Smooth muscle cell (in vitro differentiated cells): ENCODE measurements at regions not wholly inside any gene's neighbourhood (a gene's known extent, or its start where the extent isn't known, plus 50 kb on each side); places are given as distances from the start of the nearest gene placed in this dataset.

Source experiments
- DNase-seq: peaks from one replicate; lab custom pipeline; 2025; ENCODE audit not compliant: unreplicated experiment; lab: John Stamatoyannopoulos, UW
- H2AFZ ChIP-seq: fragments of 200-600 bp; sonication (generic); 2 replicates; pipeline ENCODE4 v1.6.0; 2016; ENCODE audit warnings: antibody characterized with exemption, low read depth, mild to moderate bottlenecking
- H3F3A ChIP-seq: fragments of 200-600 bp; sonication (generic); 2 replicates; pipeline ENCODE4 v1.6.0; 2017; ENCODE audit warnings: antibody characterized with exemption, low read depth
- H3K27ac ChIP-seq: fragments of 200-600 bp; sonication (generic); 2 replicates; pipeline ENCODE4 v1.5.1; 2016; ENCODE audit warnings: low read depth, mild to moderate bottlenecking
- H3K27me3 ChIP-seq: fragments of 200-600 bp; sonication (generic); 2 replicates; pipeline ENCODE4 v1.6.1; 2016; ENCODE audit warnings: low read depth, mild to moderate bottlenecking
- H3K36me3 ChIP-seq: fragments of 200-600 bp; sonication (generic); 2 replicates; pipeline ENCODE4 v1.5.1; 2016; ENCODE audit warnings: low read depth
- H3K4me1 ChIP-seq: fragments of 200-600 bp; sonication (generic); 2 replicates; pipeline ENCODE4 v1.5.1; 2016; ENCODE audit warnings: low read depth
- H3K4me2 ChIP-seq: fragments of 200-600 bp; sonication (generic); 2 replicates; pipeline ENCODE4 v1.6.0; 2016; ENCODE audit warnings: mild to moderate bottlenecking
- H3K4me3 ChIP-seq: fragments of 200-600 bp; sonication (generic); 2 replicates; pipeline ENCODE4 v1.5.1; 2016; ENCODE audit warnings: mild to moderate bottlenecking
- H3K79me2 ChIP-seq: fragments of 200-600 bp; sonication (generic); 2 replicates; pipeline ENCODE4 v1.6.0; 2016; ENCODE audit warnings: low read depth, mild to moderate bottlenecking
- H3K9ac ChIP-seq: fragments of 200-600 bp; sonication (generic); 2 replicates; pipeline ENCODE4 v1.6.0; 2016; ENCODE audit warnings: low read depth
- H3K9me3 ChIP-seq: fragments of 200-600 bp; sonication (generic); replicated peaks from 2 replicates; pipeline ENCODE4 v1.5.1; 2016; ENCODE audit warnings: low read depth
- H4K20me1 ChIP-seq: fragments of 200-600 bp; sonication (generic); 2 replicates; pipeline ENCODE4 v1.6.0; 2016; ENCODE audit warnings: low read depth
- WGBS: methylation state at CpG from one replicate; pipeline ENCODE4 v1.1.7; 2016; ENCODE audit warnings: low lambda C conversion rate; 5-methylcytosine and 5-hydroxymethylcytosine counted together
- TF ChIP-seq, protein P1 (sequence below): fragments of 200-600 bp; sonication (generic); IDR thresholded peaks from 2 replicates; pipeline ENCODE4 v1.5.1; 2017; ENCODE audit warnings: borderline replicate concordance, mild to moderate bottlenecking, antibody characterized with exemption; ENCODE audit not compliant: insufficient read depth, poor library complexity, severe bottlenecking

DNA sequence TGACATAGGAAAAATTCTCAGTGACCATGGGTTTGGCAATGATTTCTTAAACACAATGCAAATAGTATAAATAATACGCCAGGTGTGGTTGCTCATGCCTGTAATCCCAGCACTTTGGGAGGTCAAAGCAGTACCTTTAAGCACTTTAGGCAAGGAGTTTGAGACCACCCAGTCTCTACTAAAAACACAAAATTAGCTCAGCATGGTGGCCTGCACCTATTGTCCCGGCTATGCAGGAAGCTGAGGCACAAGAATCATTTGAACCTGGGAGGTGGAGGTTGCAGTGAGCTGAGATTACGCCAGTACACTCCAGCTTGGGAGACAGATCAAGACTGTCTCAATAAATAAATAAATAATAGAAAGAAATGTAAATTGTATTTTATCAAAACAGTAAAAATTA, 356.5 kb upstream of the SLITRK6 start:
- H3K4me1 ChIP-seq: no peaks in the 10 kb centered on the region
- no peaks in the 10 kb centered on the region for H3K79me2 ChIP-seq
- H3F3A ChIP-seq: no peaks in the 10 kb centered on the region
- no peak overlapping the region for H3K27ac ChIP-seq
- TF ChIP-seq, protein P1, sequence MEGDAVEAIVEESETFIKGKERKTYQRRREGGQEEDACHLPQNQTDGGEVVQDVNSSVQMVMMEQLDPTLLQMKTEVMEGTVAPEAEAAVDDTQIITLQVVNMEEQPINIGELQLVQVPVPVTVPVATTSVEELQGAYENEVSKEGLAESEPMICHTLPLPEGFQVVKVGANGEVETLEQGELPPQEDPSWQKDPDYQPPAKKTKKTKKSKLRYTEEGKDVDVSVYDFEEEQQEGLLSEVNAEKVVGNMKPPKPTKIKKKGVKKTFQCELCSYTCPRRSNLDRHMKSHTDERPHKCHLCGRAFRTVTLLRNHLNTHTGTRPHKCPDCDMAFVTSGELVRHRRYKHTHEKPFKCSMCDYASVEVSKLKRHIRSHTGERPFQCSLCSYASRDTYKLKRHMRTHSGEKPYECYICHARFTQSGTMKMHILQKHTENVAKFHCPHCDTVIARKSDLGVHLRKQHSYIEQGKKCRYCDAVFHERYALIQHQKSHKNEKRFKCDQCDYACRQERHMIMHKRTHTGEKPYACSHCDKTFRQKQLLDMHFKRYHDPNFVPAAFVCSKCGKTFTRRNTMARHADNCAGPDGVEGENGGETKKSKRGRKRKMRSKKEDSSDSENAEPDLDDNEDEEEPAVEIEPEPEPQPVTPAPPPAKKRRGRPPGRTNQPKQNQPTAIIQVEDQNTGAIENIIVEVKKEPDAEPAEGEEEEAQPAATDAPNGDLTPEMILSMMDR: no peak
- no peaks in the 10 kb centered on the region for H3K27me3 ChIP-seq
- no peak overlapping the region for H2AFZ ChIP-seq
- H3K9me3 ChIP-seq: no peaks in the 10 kb centered on the region
- no peak overlapping the region for H3K9ac ChIP-seq
- no peak for DNase-seq
- H3K36me3 ChIP-seq: no peaks in the 10 kb centered on the region
- H3K4me3 ChIP-seq: no peak overlapping the region
- WGBS: 81% methylated on average over 3 of the region's 3 CpGs
- no peaks in the 10 kb centered on the region for H4K20me1 ChIP-seq
- no peak overlapping the region for H3K4me2 ChIP-seq

GRCh38 chr13:86142080-86142479, 342.9 kb upstream of the SLITRK6 start:
- H2AFZ ChIP-seq: no peak overlapping the region
- H3K9ac ChIP-seq: no peak overlapping the region
- H3F3A ChIP-seq: no peaks in the 10 kb centered on the region
- H3K79me2 ChIP-seq: no peaks in the 10 kb centered on the region
- H3K36me3 ChIP-seq: no peaks in the 10 kb centered on the region
- no peaks in the 10 kb centered on the region for H3K9me3 ChIP-seq
- H3K27me3 ChIP-seq: no peaks in the 10 kb centered on the region
- 91% methylated on average over 4 of the region's 4 CpGs for WGBS
- no peaks in the 10 kb centered on the region for H4K20me1 ChIP-seq
- no peak overlapping the region for H3K4me2 ChIP-seq
- H3K4me1 ChIP-seq: no peaks in the 10 kb centered on the region
- TF ChIP-seq, protein P1: no peak
- H3K4me3 ChIP-seq: no peak overlapping the region
- no peak overlapping the region for H3K27ac ChIP-seq
- DNase-seq: no peak

GRCh38 chr13:86135856-86136255, 336.6 kb upstream of the SLITRK6 start:
- DNase-seq: no peak
- H2AFZ ChIP-seq: no peak overlapping the region
- no peaks in the 10 kb centered on the region for H3F3A ChIP-seq
- H3K9ac ChIP-seq: no peak overlapping the region
- no peaks in the 10 kb centered on the region for H3K9me3 ChIP-seq
- no peaks in the 10 kb centered on the region for H3K79me2 ChIP-seq
- TF ChIP-seq, protein P1: no peak
- H3K36me3 ChIP-seq: no peaks in the 10 kb centered on the region
- H3K4me3 ChIP-seq: no peak overlapping the region
- no peaks in the 10 kb centered on the region for H3K4me1 ChIP-seq
- no peaks in the 10 kb centered on the region for H3K27me3 ChIP-seq
- no peak overlapping the region for H3K27ac ChIP-seq
- H3K4me2 ChIP-seq: no peak overlapping the region
- H4K20me1 ChIP-seq: no peaks in the 10 kb centered on the region

DNA sequence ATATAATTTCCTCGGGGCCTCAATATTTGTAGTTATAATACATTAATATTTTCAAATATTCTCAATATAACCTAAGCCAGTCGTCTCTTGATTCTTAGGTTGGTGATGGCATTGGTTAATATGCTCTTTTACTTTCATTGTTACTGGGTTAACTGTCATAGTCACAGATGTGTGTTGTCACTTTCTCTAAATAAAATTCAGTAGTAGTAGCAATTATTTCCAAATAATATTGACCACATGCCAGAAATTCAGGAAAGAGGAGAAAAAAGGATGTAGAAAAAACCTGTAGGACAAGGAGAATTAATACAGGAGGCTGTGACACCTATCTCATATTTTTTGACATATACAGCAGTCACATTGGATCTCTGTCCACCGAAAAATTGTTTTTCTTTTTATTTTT, 322.7 kb upstream of the SLITRK6 start:
- H3K27ac ChIP-seq: no peak overlapping the region
- WGBS: 84% methylated on average over 3 of the region's 3 CpGs
- H3K9me3 ChIP-seq: no peaks in the 10 kb centered on the region
- H4K20me1 ChIP-seq: no peaks in the 10 kb centered on the region
- TF ChIP-seq, protein P1: no peak
- no peaks in the 10 kb centered on the region for H3K4me1 ChIP-seq
- no peak for DNase-seq
- H2AFZ ChIP-seq: no peak overlapping the region
- no peak overlapping the region for H3K4me3 ChIP-seq
- H3K9ac ChIP-seq: no peak overlapping the region
- H3K27me3 ChIP-seq: no peaks in the 10 kb centered on the region
- H3F3A ChIP-seq: no peaks in the 10 kb centered on the region
- H3K36me3 ChIP-seq: no peaks in the 10 kb centered on the region
- no peak overlapping the region for H3K4me2 ChIP-seq
- no peaks in the 10 kb centered on the region for H3K79me2 ChIP-seq
